T-cell (primary cell): ENCODE measurements at regions not wholly inside any gene's neighbourhood (a gene's known extent, or its start where the extent isn't known, plus 50 kb on each side); places are given as distances from the start of the nearest gene placed in this dataset.

Source experiments
- ATAC-seq, 4 experiments: fragments of 200-7000 bp in 3 of 4; fragments of 150-1000 bp in 1 of 4; cut with Tn5 transposase; replicated peaks in 1 of 4; 1 replicate in 3 of 4; 2 replicates in 1 of 4; pipeline ENCODE4 v1.10.0; 2021; ENCODE audit warnings: moderate library complexity in 3 of 4, mild to moderate bottlenecking in 2 of 4, moderate number of reproducible peaks in 1 of 4
- CTCF ChIA-PET, 2 donors: fragments of 300-600 bp; sonication (Branson Sonifier 250); formaldehyde crosslinking; loops; one replicate each; lab custom pipeline; 2022; ENCODE audit warnings: antibody characterized with exemption in 2 of 2; lab: Charles Lee
- POLR2A ChIA-PET, 2 donors: fragments of 300-600 bp; sonication (Branson Sonifier 250); formaldehyde crosslinking; loops; one replicate each; lab custom pipeline; 2022; ENCODE audit warnings: antibody characterized with exemption in 2 of 2; lab: Charles Lee
- DNase-seq, 35 experiments: peaks; one replicate each; pipeline versions ENCODE4 v3.0.0 to v3.0.0-alpha.2; 2013 to 2023
- H3K27ac ChIP-seq: one replicate; pipeline ENCODE4 v1.5.1; 2013; ENCODE audit warnings: low read length
- H3K27me3 ChIP-seq, 2 experiments: replicated peaks in 1 of 2; 1 replicate in 1 of 2; 2 replicates in 1 of 2; pipeline versions ENCODE4 v1.6.1 to v1.7.0; 2013; ENCODE audit warnings: low read length in 1 of 2, mixed read lengths in 1 of 2; ENCODE audit not compliant: control insufficient read depth in 2 of 2, insufficient read depth in 2 of 2; ENCODE audit errors: extremely low read depth in 1 of 2
- H3K36me3 ChIP-seq, 2 donors: 1 replicate in 1 of 2; 2 replicates in 1 of 2; pipeline versions ENCODE4 v1.6.1 to v1.7.0; 2013; ENCODE audit warnings: low read length in 1 of 2; ENCODE audit not compliant: control insufficient read depth in 2 of 2, insufficient read depth in 1 of 2; ENCODE audit errors: extremely low read depth in 1 of 2
- H3K4me1 ChIP-seq, 2 experiments: 1 replicate in 1 of 2; 2 replicates in 1 of 2; pipeline versions ENCODE4 v1.6.1 to v1.7.0; 2013; ENCODE audit warnings: low read length in 2 of 2, mixed read lengths in 1 of 2; ENCODE audit not compliant: insufficient read depth in 2 of 2, control insufficient read depth in 1 of 2; ENCODE audit errors: extremely low read depth in 1 of 2
- H3K4me3 ChIP-seq, 2 donors: 1 replicate in 1 of 2; 2 replicates in 1 of 2; pipeline versions ENCODE4 v1.5.1 to v1.7.0; 2013; ENCODE audit warnings: mild to moderate bottlenecking in 2 of 2, low read length in 1 of 2, moderate library complexity in 1 of 2; ENCODE audit not compliant: control insufficient read depth in 1 of 2; ENCODE audit errors: extremely low read depth in 1 of 2
- H3K9me3 ChIP-seq: 2 replicates; pipeline ENCODE4 v1.7.0; 2013
- H3K27ac Mint-ChIP-seq, 2 donors: one replicate each; pipeline ENCODE4 v1.8.0; 2020 to 2021; ENCODE audit warnings: mild to moderate bottlenecking in 2 of 2, mixed read lengths in 2 of 2
- H3K27me3 Mint-ChIP-seq, 2 donors: one replicate each; pipeline ENCODE4 v1.8.0; 2021 to 2022; ENCODE audit warnings: mixed read lengths in 2 of 2
- H3K36me3 Mint-ChIP-seq: one replicate; pipeline ENCODE4 v1.8.0; 2021; ENCODE audit warnings: mixed read lengths
- H3K4me1 Mint-ChIP-seq, 3 donors: one replicate each; pipeline ENCODE4 v1.8.0; 2020 to 2022; ENCODE audit warnings: mixed read lengths in 3 of 3, mild to moderate bottlenecking in 1 of 3
- H3K4me3 Mint-ChIP-seq, 3 donors: one replicate each; pipeline ENCODE4 v1.8.0; 2020 to 2022; ENCODE audit warnings: mild to moderate bottlenecking in 3 of 3, mixed read lengths in 3 of 3, moderate library complexity in 3 of 3
- H3K9me3 Mint-ChIP-seq, 3 donors: one replicate each; pipeline ENCODE4 v1.8.0; 2020 to 2022; ENCODE audit warnings: mixed read lengths in 3 of 3
- WGBS: methylation state at CpG from one replicate; pipeline ENCODE4 v1.1.5; 2013; ENCODE audit warnings: missing lambda C conversion rate; ENCODE audit not compliant: insufficient coverage; 5-methylcytosine and 5-hydroxymethylcytosine counted together

GRCh38 chr16:47947723-47948122, 208.1 kb downstream of the ABCC12 start:
- DNase-seq (no peak), ATAC-seq (no peak)
- no peaks in the 10 kb centered on the region for H3K9me3 ChIP-seq
- no peak overlapping the region for H3K27ac ChIP-seq
- Mint-ChIP-seq H3K4me1 (no peaks in the 10 kb centered on the region), H3K27me3 (peaks cover 4 to 8% of the 10 kb centered on the region in 2 donors), H3K27ac (no peak overlapping the region), H3K36me3 (no peaks in the 10 kb centered on the region), H3K4me3 (no peak overlapping the region), H3K9me3 (no peaks in the 10 kb centered on the region)
- CTCF ChIA-PET: no interaction called here
- H3K27me3 ChIP-seq: peaks cover 0 to 14% of the 10 kb centered on the region in 2 experiments
- H3K36me3 ChIP-seq: no peaks in the 10 kb centered on the region
- POLR2A ChIA-PET: no interaction called here
- 90% methylated on average over 2 of the region's 3 CpGs for WGBS
- no peaks in the 10 kb centered on the region for H3K4me1 ChIP-seq
- no peak overlapping the region for H3K4me3 ChIP-seq

DNA sequence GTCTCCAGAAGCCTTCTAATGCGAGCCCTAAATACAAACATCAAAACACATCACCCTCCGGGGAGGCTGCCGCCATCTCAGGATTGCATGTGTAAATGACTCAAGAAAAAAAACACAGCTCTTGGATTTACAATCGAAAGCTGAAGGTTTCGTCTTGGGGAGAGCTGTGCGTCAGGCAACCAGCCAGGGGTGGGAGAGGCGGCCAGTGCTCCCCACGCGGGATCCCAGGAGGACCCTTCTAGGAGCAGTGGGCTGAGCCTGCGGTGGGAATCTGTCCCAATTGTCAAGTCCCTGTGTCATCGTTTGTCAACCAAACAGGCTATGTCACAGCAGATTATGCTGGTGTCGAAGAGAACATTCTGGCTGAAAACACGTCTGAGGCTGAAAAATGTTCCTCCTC, 209.7 kb downstream of the ABCC12 start:
- Mint-ChIP-seq H3K27ac (no peak overlapping the region), H3K36me3 (no peaks in the 10 kb centered on the region), H3K9me3 (no peaks in the 10 kb centered on the region), H3K4me3 (no peak overlapping the region), H3K27me3 (peaks cover 4 to 8% of the 10 kb centered on the region in 2 donors), H3K4me1 (no peaks in the 10 kb centered on the region)
- H3K27me3 ChIP-seq: peaks cover 0 to 14% of the 10 kb centered on the region in 2 experiments
- 94% methylated on average over 11 of the region's 13 CpGs for WGBS
- DNase-seq: no peak
- no peaks in the 10 kb centered on the region for H3K9me3 ChIP-seq
- no peaks in the 10 kb centered on the region for H3K36me3 ChIP-seq
- ATAC-seq: no peak
- ChIA-PET POLR2A (no interaction called here), CTCF (interaction anchor here in 1 of 2 donors (0.5 kb wide), 1 partner anchor 1007 kb away, joined by 4 read pairs; no protein-coding TSS in a partner anchor)
- no peak overlapping the region for H3K4me3 ChIP-seq
- no peaks in the 10 kb centered on the region for H3K4me1 ChIP-seq
- H3K27ac ChIP-seq: no peak overlapping the region

DNA sequence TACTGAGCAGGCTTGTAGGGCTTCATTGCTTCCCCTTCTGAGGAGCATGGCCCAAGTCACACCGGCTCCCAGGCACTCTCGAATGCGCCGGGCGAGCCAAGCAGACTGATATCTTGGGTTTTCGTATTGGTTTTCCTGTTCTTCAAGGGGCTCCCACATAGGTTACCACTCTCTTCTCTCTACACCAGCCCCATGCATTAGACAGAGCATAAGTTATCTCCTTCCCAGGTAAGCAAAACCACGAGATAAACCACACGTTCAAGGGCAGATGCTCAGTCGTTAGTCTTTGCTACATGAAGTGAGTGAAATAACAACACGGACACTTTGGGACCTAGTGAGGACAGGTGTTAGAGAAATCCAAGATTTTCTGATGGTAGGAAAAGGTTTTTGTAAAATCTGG, 211.2 kb downstream of the ABCC12 start:
- no peak overlapping the region for H3K27ac Mint-ChIP-seq
- CTCF ChIA-PET: no interaction called here
- Histone ChIP-seq H3K27ac (no peak overlapping the region), H3K4me3 (no peak overlapping the region), H3K27me3 (peaks cover 0 to 13% of the 10 kb centered on the region in 2 experiments), H3K9me3 (no peaks in the 10 kb centered on the region), H3K4me1 (no peaks in the 10 kb centered on the region), H3K36me3 (no peaks in the 10 kb centered on the region)
- WGBS: 88% methylated on average over 7 of the region's 10 CpGs
- ATAC-seq (no peak), DNase-seq (no peak)
- no peaks in the 10 kb centered on the region for H3K4me1 Mint-ChIP-seq
- POLR2A ChIA-PET: no interaction called here
- peaks cover 4 to 11% of the 10 kb centered on the region in 2 donors for H3K27me3 Mint-ChIP-seq
- H3K4me3 Mint-ChIP-seq: no peak overlapping the region
- H3K9me3 Mint-ChIP-seq: no peaks in the 10 kb centered on the region
- H3K36me3 Mint-ChIP-seq: no peaks in the 10 kb centered on the region

GRCh38 chr16:47943235-47943634, 212.6 kb downstream of the ABCC12 start:
- no peaks in the 10 kb centered on the region for H3K9me3 ChIP-seq
- no peak overlapping the region for H3K27ac ChIP-seq
- H3K4me1 ChIP-seq: no peaks in the 10 kb centered on the region
- H3K27me3 ChIP-seq: peaks cover 0 to 9% of the 10 kb centered on the region in 2 experiments
- no peak for DNase-seq
- Mint-ChIP-seq H3K4me1 (no peaks in the 10 kb centered on the region), H3K36me3 (no peaks in the 10 kb centered on the region), H3K4me3 (no peak overlapping the region), H3K9me3 (no peaks in the 10 kb centered on the region), H3K27ac (no peak overlapping the region), H3K27me3 (peaks cover 4 to 11% of the 10 kb centered on the region in 2 donors)
- no peak overlapping the region for H3K4me3 ChIP-seq
- H3K36me3 ChIP-seq: no peaks in the 10 kb centered on the region
- ChIA-PET POLR2A (no interaction called here), CTCF (no interaction called here)
- ATAC-seq: no peak
- WGBS: 69% methylated on average over 4 of the region's 6 CpGs

- DNase-seq (no peak), ATAC-seq (no peak)
- Mint-ChIP-seq H3K4me1 (no peaks in the 10 kb centered on the region), H3K9me3 (peaks cover 0 to 3% (median 0%) of the 10 kb centered on the region in 3 donors), H3K27ac (no peak overlapping the region), H3K27me3 (peaks cover 6 to 10% of the 10 kb centered on the region in 2 donors), H3K4me3 (no peak overlapping the region), H3K36me3 (no peaks in the 10 kb centered on the region)
- Histone ChIP-seq H3K36me3 (no peaks in the 10 kb centered on the region), H3K4me1 (no peaks in the 10 kb centered on the region), H3K9me3 (no peaks in the 10 kb centered on the region), H3K4me3 (no peak overlapping the region), H3K27ac (no peak overlapping the region), H3K27me3 (peaks cover 0 to 6% of the 10 kb centered on the region in 2 experiments)
- ChIA-PET POLR2A (no interaction called here), CTCF (no interaction called here)
- no CpG with 5 or more reads among the region's 1 CpG for WGBS
Observed at GRCh38 chr16:47940466-47940865, 215.3 kb downstream of the ABCC12 start.

DNA sequence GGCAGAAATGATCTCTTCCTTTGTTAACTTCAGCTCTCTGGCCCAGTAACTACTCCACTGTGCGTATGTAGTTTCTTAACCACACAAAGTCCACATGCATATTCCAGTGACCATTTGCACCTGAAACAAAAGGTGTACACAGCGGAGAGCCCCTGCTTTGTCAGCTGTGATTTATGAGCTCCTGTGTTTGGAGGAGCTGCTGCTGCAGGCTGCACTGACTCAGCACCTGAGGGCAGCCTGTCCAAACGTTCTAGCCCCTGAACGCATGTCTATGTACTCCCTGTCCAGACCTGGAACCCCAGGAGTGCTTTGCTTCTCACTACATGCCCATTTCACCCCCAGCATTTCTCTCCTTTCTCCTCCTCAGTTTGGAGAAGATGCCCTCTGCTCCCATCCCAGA, 216.1 kb downstream of the ABCC12 start:
- CTCF ChIA-PET: no interaction called here
- Mint-ChIP-seq H3K27me3 (peaks cover 6 to 10% of the 10 kb centered on the region in 2 donors), H3K9me3 (peaks cover 0 to 3% (median 0%) of the 10 kb centered on the region in 3 donors), H3K4me1 (no peaks in the 10 kb centered on the region), H3K27ac (no peak overlapping the region), H3K4me3 (no peak overlapping the region), H3K36me3 (no peaks in the 10 kb centered on the region)
- Histone ChIP-seq H3K27ac (no peak overlapping the region), H3K9me3 (no peaks in the 10 kb centered on the region), H3K36me3 (no peaks in the 10 kb centered on the region), H3K4me1 (no peaks in the 10 kb centered on the region), H3K4me3 (no peak overlapping the region), H3K27me3 (peaks cover 0 to 6% of the 10 kb centered on the region in 2 experiments)
- POLR2A ChIA-PET: no interaction called here
- ATAC-seq (no peak), DNase-seq (no peak)
- WGBS: 66% methylated on average over 4 of the region's 4 CpGs

DNA sequence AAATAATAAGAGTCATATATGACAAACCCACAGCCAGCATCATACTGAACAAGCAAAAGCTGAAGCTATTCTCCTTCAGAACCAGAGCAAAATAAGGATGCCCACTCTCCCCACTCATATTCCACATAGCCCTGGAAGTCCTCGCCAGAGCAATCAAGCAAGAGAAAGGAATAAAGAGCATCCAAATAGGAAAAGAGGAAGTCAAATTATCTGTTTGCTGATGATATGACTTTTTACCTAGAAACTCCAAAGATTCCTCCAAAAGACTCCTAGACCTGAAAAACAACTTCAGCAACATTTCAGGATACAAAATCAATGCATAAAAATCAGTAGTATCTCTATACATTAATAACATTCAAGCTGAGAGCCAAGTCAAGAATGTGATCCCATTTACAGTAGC, 217.5 kb downstream of the ABCC12 start:
- no peak for DNase-seq
- no peak for ATAC-seq
- Histone ChIP-seq H3K27ac (no peak overlapping the region), H3K4me3 (no peak overlapping the region), H3K4me1 (no peaks in the 10 kb centered on the region), H3K9me3 (no peaks in the 10 kb centered on the region), H3K36me3 (no peaks in the 10 kb centered on the region), H3K27me3 (no peaks in the 10 kb centered on the region)
- Mint-ChIP-seq H3K9me3 (peaks cover 0 to 7% (median 3%) of the 10 kb centered on the region in 3 donors), H3K36me3 (no peaks in the 10 kb centered on the region), H3K4me3 (no peak overlapping the region), H3K27me3 (peaks cover 6 to 8% of the 10 kb centered on the region in 2 donors), H3K27ac (no peak overlapping the region), H3K4me1 (no peaks in the 10 kb centered on the region)
- no CpG with 5 or more reads among the region's 1 CpG for WGBS
- CTCF ChIA-PET: no interaction called here
- POLR2A ChIA-PET: no interaction called here
